ENCODE measurements at regions not wholly inside any gene's neighbourhood (a gene's known extent, or its start where the extent isn't known, plus 50 kb on each side); places are given as distances from the start of the nearest gene placed in this dataset.

DNA sequence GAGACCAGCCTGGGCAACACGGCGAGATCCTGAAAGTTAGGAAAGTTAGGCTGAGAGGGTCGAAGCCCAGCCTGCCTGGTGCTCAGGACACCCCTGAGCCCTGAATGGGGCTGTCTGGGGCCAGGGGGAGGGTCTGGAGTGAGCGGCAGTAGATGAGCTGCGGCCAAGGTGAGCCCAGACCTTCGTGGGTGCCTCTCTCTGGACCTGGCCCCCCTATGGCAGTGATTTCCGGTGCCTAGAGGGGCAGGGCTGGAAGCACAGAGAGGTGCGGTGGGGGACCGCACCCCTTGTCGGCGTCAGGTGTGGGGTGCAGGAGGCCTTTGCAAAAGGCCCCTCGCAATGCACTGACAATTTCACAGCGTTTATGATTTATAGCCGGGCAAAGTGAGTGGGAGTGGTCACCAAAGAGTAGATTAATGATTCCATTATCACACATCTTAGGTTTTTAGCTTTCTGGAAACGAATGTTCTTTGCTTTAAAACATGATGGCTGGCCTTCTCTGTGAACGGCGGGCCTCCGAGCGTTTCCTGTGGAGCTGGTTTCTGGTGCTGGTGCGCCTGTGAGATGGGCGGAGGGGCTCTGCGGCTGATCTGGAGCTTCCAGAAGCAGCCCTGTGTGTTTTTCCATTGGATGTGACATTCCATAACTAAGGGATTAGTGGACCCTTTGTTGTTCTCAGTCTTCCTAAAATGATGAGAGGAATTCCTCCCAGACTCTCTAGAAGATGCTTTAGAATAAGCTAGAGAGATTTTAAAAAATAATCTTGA lies 171.0 kb upstream of the ZNF32 start:
- no peaks in the 10 kb centered on the region for H3K36me3 ChIP-seq (ENCODE audit: control insufficient read depth, insufficient read depth, low read length)
- no peaks in the 10 kb centered on the region for H3K27me3 ChIP-seq (ENCODE audit: control insufficient read depth, insufficient read depth, low read length)
- no peaks in the 10 kb centered on the region for H3K9me3 ChIP-seq (ENCODE audit: control insufficient read depth, insufficient read depth, low read length)
- WGBS (ENCODE audit: insufficient coverage), result 84% methylated on average over 15 of the region's 22 CpGs
- H3K4me1 ChIP-seq (ENCODE audit: control insufficient read depth, insufficient read depth, low read length), result no peaks in the 10 kb centered on the region
- no peak overlapping the region for H3K27ac ChIP-seq (ENCODE audit: low read depth, low read length)
- H3K4me3 ChIP-seq (ENCODE audit: low read depth, low read length), result no peak overlapping the region
- no peak for DNase-seq (ENCODE audit: low read depth in 4 of 6, low spot score in 6 of 6)

DNA sequence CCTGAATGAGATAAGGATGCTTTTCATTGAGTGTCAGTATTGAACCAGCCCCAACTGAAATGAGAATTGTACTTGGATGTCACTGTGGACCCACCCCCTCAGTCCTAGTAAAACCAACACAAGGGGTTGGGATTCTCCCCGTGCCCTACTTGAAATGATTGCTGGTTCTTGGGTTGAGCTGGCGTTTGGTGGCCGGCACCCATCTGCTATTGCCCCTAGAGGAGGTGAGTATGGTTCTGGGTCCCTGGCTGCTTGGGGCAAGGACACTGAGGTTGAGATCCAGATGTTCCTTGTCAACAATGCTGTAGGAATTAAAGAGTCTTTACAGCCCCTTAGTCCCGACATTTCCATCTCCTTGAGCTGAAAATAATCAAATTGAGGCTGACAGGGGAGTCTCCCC lies 170.0 kb upstream of the ZNF32 start:
- H3K27ac ChIP-seq (ENCODE audit: low read depth, low read length), result no peak overlapping the region
- no peaks in the 10 kb centered on the region for H3K27me3 ChIP-seq (ENCODE audit: control insufficient read depth, insufficient read depth, low read length)
- no peak for DNase-seq (ENCODE audit: low read depth in 4 of 6, low spot score in 6 of 6)
- WGBS (ENCODE audit: insufficient coverage), result 97% methylated on average over 3 of the region's 4 CpGs
- H3K9me3 ChIP-seq (ENCODE audit: control insufficient read depth, insufficient read depth, low read length), result no peaks in the 10 kb centered on the region
- H3K4me1 ChIP-seq (ENCODE audit: control insufficient read depth, insufficient read depth, low read length), result no peaks in the 10 kb centered on the region
- H3K4me3 ChIP-seq (ENCODE audit: low read depth, low read length), result no peak overlapping the region
- H3K36me3 ChIP-seq (ENCODE audit: control insufficient read depth, insufficient read depth, low read length), result no peaks in the 10 kb centered on the region

DNA sequence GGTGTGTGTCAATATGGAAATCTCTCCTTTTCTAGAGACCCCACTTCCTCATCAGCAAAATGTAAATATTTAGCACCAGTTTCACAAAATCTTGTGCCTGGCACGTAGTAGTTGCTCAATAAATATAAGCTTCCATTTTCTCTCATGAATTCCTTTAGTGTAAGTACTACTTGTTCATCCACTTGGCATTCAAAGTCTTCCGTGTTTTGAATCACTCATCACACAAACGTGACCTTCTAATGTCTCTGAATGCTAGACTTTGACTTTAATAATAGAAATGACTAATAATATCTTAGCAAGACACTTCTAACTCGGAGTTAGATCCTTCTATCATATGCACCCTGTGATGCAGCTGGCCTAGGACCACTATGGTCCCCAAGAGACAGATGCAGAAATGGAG lies 168.7 kb upstream of the ZNF32 start:
- Histone ChIP-seq H3K36me3 (ENCODE audit: control insufficient read depth, insufficient read depth, low read length) (no peaks in the 10 kb centered on the region), H3K27me3 (ENCODE audit: control insufficient read depth, insufficient read depth, low read length) (no peaks in the 10 kb centered on the region), H3K4me1 (ENCODE audit: control insufficient read depth, insufficient read depth, low read length) (no peaks in the 10 kb centered on the region), H3K4me3 (ENCODE audit: low read depth, low read length) (no peak overlapping the region), H3K9me3 (ENCODE audit: control insufficient read depth, insufficient read depth, low read length) (no peaks in the 10 kb centered on the region), H3K27ac (ENCODE audit: low read depth, low read length) (no peak overlapping the region)
- DNase-seq (ENCODE audit: low read depth in 4 of 6, low spot score in 6 of 6), result no peak
- 100% methylated on average over 1 of the region's 4 CpGs for WGBS (ENCODE audit: insufficient coverage)

DNA sequence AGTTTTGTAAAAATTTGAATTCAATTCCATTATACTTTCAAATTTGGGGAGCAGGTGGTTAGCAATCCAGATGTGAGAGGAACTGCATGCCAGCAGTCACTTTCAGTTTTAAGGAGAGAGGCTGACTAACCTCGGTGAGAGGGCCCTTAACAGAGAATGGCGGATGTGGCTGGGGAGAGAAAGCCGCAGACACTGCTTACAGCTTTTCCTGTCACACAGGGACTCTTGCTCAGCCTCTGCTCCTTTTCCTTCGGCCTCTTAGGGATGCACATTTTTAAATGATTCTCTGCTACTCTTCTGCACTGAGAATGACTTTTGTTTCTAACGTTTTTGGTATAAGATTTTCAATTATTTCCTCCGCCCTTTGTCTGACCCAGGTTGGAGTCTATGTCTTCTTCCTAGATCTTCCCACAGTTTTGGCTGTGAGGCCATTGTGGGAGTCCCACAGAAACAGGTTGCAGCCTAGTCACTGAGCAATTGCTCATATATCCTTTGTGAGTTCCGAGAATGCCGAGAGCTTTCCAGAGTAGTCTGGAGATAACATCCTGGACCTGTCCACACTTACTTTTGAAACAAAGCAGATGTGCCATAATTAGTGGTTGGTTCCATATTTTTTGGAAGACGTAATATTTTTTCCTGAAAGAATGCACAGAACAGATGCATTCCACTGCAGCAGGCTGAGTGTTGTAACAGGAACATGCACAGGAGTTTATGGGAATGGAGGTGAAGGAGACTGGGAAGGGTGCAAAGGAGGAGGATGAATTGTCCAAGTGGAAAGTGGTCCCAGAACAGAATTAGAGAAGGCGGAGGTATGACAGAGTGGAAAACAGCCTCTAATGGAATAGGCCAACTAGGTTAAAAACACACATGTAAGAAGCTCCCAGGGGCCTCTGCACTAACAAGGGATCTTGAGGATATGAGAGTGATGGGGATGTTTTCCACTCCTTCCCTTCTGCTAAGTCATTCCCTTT lies 168.0 kb upstream of the ZNF32 start:
- DNase-seq (ENCODE audit: low read depth in 4 of 6, low spot score in 6 of 6), result no peak
- Histone ChIP-seq H3K27me3 (ENCODE audit: control insufficient read depth, insufficient read depth, low read length) (no peaks in the 10 kb centered on the region), H3K9me3 (ENCODE audit: control insufficient read depth, insufficient read depth, low read length) (no peaks in the 10 kb centered on the region), H3K4me1 (ENCODE audit: control insufficient read depth, insufficient read depth, low read length) (no peaks in the 10 kb centered on the region), H3K36me3 (ENCODE audit: control insufficient read depth, insufficient read depth, low read length) (no peaks in the 10 kb centered on the region), H3K4me3 (ENCODE audit: low read depth, low read length) (no peak overlapping the region), H3K27ac (ENCODE audit: low read depth, low read length) (no peak overlapping the region)
- 52% methylated on average over 5 of the region's 10 CpGs for WGBS (ENCODE audit: insufficient coverage)

DNA sequence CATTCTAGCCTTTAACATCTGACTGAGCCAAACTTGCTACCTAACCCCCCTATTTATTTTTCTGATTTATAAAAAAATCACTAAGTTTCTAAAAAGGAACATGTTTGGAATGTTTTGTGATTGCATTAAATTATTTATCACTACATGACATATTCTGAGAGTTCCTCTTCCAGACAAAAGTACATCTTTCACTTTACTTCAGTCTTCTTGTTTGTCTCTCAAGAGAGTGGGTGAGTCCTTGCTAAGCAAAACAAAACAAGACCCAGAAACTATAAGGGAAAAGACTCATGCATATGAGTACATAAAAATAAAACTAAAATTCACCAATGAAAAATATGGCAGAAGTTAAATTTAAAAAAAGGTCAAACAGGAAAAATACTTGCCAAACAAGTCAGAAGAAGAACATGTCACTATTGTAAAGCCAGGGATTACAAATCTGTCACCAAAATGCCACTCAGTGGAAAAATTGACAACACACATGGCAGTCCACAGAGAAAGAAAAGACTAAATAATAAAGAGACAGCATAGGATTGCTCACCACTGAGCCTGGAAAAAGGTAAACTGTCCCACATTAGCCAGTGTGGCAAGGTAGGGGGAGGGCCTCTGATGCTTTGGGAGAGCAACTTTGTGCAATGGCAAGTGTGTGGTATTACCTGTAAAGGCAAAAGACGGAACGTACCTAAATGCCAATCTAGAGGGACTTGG lies 166.7 kb upstream of the ZNF32 start:
- WGBS (ENCODE audit: insufficient coverage), result no CpG with 5 or more reads among the region's 2 CpGs
- Histone ChIP-seq H3K4me1 (ENCODE audit: control insufficient read depth, insufficient read depth, low read length) (no peaks in the 10 kb centered on the region), H3K27me3 (ENCODE audit: control insufficient read depth, insufficient read depth, low read length) (no peaks in the 10 kb centered on the region), H3K27ac (ENCODE audit: low read depth, low read length) (no peak overlapping the region), H3K4me3 (ENCODE audit: low read depth, low read length) (no peak overlapping the region), H3K36me3 (ENCODE audit: control insufficient read depth, insufficient read depth, low read length) (no peaks in the 10 kb centered on the region), H3K9me3 (ENCODE audit: control insufficient read depth, insufficient read depth, low read length) (no peaks in the 10 kb centered on the region)
- no peak for DNase-seq (ENCODE audit: low read depth in 4 of 6, low spot score in 6 of 6)

DNA sequence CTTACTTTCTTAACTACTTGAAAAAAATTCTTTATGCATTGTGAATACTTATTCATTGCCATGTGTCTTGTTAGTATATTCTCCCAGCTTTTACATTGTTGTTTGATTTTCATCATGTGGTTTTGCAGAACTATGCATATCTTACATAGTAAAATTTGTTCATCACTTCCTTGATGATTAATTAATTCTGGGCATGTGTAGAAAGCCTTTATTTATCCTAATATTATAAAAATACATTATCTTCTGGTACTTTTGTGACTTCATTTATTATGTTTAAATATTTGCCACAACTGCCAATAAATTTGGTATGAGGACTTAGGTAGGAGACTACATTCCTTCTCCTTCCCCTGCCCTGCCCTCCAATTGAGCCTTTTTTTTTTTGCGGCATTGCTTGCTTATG lies 166.0 kb upstream of the ZNF32 start:
- H3K9me3 ChIP-seq (ENCODE audit: control insufficient read depth, insufficient read depth, low read length), result no peaks in the 10 kb centered on the region
- no peak overlapping the region for H3K27ac ChIP-seq (ENCODE audit: low read depth, low read length)
- no CpG with 5 or more reads among the region's 1 CpG for WGBS (ENCODE audit: insufficient coverage)

DNA sequence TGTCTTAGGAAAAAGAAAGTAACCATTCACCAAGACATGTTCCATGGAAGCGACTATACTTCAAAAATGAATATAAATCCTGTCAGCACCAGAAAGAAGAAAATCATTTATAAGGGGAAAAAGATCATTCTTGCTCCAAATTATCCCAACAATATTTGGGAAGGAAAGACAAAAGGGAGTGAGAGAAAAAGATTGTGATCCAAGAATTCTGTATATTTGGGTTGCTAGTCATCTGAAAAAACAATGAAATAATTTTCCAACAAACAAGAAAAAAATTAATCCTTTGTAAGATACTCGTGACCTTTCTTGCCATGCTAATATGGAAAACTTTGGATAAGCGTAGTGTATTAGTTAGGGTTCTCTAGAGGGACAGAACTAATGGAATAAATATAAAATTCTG lies 163.2 kb upstream of the ZNF32 start:
- Histone ChIP-seq H3K4me1 (ENCODE audit: control insufficient read depth, insufficient read depth, low read length) (no peaks in the 10 kb centered on the region), H3K27me3 (ENCODE audit: control insufficient read depth, insufficient read depth, low read length) (no peaks in the 10 kb centered on the region), H3K4me3 (ENCODE audit: low read depth, low read length) (no peak overlapping the region), H3K27ac (ENCODE audit: low read depth, low read length) (no peak overlapping the region), H3K9me3 (ENCODE audit: control insufficient read depth, insufficient read depth, low read length) (no peaks in the 10 kb centered on the region), H3K36me3 (ENCODE audit: control insufficient read depth, insufficient read depth, low read length) (no peaks in the 10 kb centered on the region)
- WGBS (ENCODE audit: insufficient coverage), result 88% methylated on average over 1 of the region's 3 CpGs
- no peak for DNase-seq (ENCODE audit: low read depth in 4 of 6, low spot score in 6 of 6)

More for the DNA sequence above, 166.0 kb upstream of the ZNF32 start:
- Histone ChIP-seq H3K4me3 (ENCODE audit: low read depth, low read length) (no peak overlapping the region), H3K4me1 (ENCODE audit: control insufficient read depth, insufficient read depth, low read length) (no peaks in the 10 kb centered on the region), H3K36me3 (ENCODE audit: control insufficient read depth, insufficient read depth, low read length) (no peaks in the 10 kb centered on the region), H3K27me3 (ENCODE audit: control insufficient read depth, insufficient read depth, low read length) (no peaks in the 10 kb centered on the region)
- no peak for DNase-seq (ENCODE audit: low read depth in 4 of 6, low spot score in 6 of 6)

DNA sequence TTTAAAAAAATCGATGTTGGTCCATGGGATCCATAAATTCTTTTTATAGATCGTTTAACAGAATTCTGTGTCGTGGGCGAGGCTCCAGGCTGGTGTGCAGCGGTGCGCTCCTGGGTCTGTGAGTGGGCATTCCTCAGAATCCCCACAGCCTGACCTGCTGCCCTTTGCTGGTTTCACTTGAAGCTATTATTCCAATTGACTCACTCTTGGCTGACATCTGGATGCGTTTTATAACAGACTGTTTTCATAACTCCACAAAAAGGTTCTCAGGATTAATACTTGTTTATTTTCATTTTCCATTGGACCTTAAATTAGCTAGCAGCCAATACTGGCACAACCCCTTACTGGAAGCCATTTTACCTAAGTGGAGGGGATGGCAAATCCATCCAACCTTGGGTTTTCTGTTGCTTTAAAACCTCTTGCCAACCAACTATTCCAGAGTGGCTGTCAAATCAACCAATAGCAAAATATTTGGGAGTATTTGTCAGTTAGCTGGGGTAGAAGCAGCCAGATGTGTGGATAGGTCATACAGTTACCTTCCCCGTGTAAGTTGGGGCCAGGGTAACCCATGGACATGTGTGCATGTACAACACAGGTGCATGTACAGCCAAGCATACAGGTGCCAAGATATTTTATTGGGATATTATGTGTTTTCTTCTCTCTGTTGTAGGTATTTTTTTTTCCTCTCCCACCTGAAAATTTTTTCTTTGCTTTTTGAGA lies 160.7 kb upstream of the ZNF32 start:
- H3K27me3 ChIP-seq (ENCODE audit: control insufficient read depth, insufficient read depth, low read length), result no peaks in the 10 kb centered on the region
- peak in 1 of 6 donors; percentile 33 for DNase-seq (ENCODE audit: low read depth in 4 of 6, low spot score in 6 of 6)

DNA sequence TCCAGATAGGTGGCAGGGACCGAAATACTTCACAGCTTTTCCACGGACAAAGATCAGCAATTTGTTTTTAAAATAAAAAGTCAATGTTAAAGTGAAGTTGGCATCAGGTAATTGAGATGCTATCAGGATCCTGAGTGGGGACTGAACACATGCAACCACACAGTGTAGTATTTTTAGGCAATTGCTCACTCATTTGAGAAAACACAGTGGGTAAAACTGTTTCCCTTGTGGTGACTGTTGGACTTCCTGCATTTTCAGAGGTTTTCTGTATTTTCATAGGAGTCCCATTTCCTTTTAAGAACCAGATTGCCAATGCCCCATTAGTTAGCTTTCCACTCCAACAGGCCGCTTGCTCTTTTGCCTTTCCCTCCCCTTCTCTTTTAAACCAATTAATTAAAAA lies 159.5 kb upstream of the ZNF32 start:
- H3K27ac ChIP-seq (ENCODE audit: low read depth, low read length), result no peak overlapping the region
- no peaks in the 10 kb centered on the region for H3K9me3 ChIP-seq (ENCODE audit: control insufficient read depth, insufficient read depth, low read length)
- no peaks in the 10 kb centered on the region for H3K27me3 ChIP-seq (ENCODE audit: control insufficient read depth, insufficient read depth, low read length)
- no peaks in the 10 kb centered on the region for H3K36me3 ChIP-seq (ENCODE audit: control insufficient read depth, insufficient read depth, low read length)
- H3K4me1 ChIP-seq (ENCODE audit: control insufficient read depth, insufficient read depth, low read length), result no peaks in the 10 kb centered on the region
- DNase-seq (ENCODE audit: low read depth in 4 of 6, low spot score in 6 of 6), result no peak
- H3K4me3 ChIP-seq (ENCODE audit: low read depth, low read length), result no peak overlapping the region
- 100% methylated on average over 3 of the region's 3 CpGs for WGBS (ENCODE audit: insufficient coverage)

More for the DNA sequence above, 160.7 kb upstream of the ZNF32 start:
- no peak overlapping the region for H3K27ac ChIP-seq (ENCODE audit: low read depth, low read length)
- no peaks in the 10 kb centered on the region for H3K36me3 ChIP-seq (ENCODE audit: control insufficient read depth, insufficient read depth, low read length)
- H3K4me3 ChIP-seq (ENCODE audit: low read depth, low read length), result no peak overlapping the region
- no peaks in the 10 kb centered on the region for H3K9me3 ChIP-seq (ENCODE audit: control insufficient read depth, insufficient read depth, low read length)
- 76% methylated on average over 7 of the region's 8 CpGs for WGBS (ENCODE audit: insufficient coverage)
- H3K4me1 ChIP-seq (ENCODE audit: control insufficient read depth, insufficient read depth, low read length), result no peaks in the 10 kb centered on the region

Data from spinal cord (tissue), 9 donors.